ENCODE measurements at regions not wholly inside any gene's neighbourhood (a gene's known extent, or its start where the extent isn't known, plus 50 kb on each side); places are given as distances from the start of the nearest gene placed in this dataset.

DNA sequence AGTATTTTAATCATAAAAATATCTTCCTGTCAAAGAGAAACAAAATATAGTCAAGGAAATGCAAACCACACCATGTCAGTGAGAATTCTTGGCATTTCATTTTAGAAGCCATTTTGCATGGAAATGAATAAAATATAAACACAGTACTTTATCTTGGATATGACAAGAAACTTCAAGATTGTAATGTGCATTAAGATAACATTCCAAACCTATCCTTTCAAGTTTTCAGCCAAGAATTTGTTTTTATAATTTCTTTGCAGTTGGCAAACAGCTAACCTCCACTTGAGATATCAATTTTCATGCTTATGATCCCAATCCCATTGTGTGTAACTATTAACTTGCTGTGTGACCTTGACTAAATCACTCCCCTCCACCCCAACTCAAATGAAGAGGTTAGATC lies 59.3 kb upstream of the WT1 start:
- intact Hi-C loops (cut with DNase I): no loop called here
- DNase-seq (ENCODE audit: extremely low spot score): no peak
- no peak overlapping the region for H3K27ac ChIP-seq (replicated peaks in 1 of 4)
- H3K4me1 ChIP-seq: no peaks in the 10 kb centered on the region
- TF ChIP-seq EP300 (IDR thresholded peaks at IDR 0.05) (no peak), POLR2AphosphoS5 (IDR thresholded peaks at IDR 0.05) (no peak), POLR2A (IDR thresholded peaks at IDR 0.05; ENCODE audit: low read depth) (no peak)
- TF ChIP-seq, protein P1, sequence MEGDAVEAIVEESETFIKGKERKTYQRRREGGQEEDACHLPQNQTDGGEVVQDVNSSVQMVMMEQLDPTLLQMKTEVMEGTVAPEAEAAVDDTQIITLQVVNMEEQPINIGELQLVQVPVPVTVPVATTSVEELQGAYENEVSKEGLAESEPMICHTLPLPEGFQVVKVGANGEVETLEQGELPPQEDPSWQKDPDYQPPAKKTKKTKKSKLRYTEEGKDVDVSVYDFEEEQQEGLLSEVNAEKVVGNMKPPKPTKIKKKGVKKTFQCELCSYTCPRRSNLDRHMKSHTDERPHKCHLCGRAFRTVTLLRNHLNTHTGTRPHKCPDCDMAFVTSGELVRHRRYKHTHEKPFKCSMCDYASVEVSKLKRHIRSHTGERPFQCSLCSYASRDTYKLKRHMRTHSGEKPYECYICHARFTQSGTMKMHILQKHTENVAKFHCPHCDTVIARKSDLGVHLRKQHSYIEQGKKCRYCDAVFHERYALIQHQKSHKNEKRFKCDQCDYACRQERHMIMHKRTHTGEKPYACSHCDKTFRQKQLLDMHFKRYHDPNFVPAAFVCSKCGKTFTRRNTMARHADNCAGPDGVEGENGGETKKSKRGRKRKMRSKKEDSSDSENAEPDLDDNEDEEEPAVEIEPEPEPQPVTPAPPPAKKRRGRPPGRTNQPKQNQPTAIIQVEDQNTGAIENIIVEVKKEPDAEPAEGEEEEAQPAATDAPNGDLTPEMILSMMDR (IDR thresholded peaks at IDR 0.05): no peak
- no peaks in the 10 kb centered on the region for H3K36me3 ChIP-seq
- H3K4me3 ChIP-seq: no peak overlapping the region
- no peaks in the 10 kb centered on the region for H3K9me3 ChIP-seq
- no peaks in the 10 kb centered on the region for H3K27me3 ChIP-seq

- Histone ChIP-seq H3K27ac (replicated peaks in 1 of 4) (no peak overlapping the region), H3K36me3 (no peaks in the 10 kb centered on the region), H3K9me3 (no peaks in the 10 kb centered on the region), H3K4me3 (no peak overlapping the region), H3K27me3 (no peaks in the 10 kb centered on the region), H3K4me1 (no peaks in the 10 kb centered on the region)
- DNase-seq (ENCODE audit: extremely low spot score): no peak
- intact Hi-C loops (cut with DNase I): no loop called here
- WGBS: 91% methylated on average over 4 of the region's 4 CpGs
- TF ChIP-seq, protein P1 (IDR thresholded peaks at IDR 0.05): no peak
- TF ChIP-seq POLR2A (IDR thresholded peaks at IDR 0.05; ENCODE audit: low read depth): no peak
- TF ChIP-seq EP300 (IDR thresholded peaks at IDR 0.05): no peak
- no peak for TF ChIP-seq POLR2AphosphoS5 (IDR thresholded peaks at IDR 0.05)
Measured at GRCh38 chr11:32489464-32489863, 54.1 kb upstream of the WT1 start.

- intact Hi-C loops (cut with DNase I): no loop called here
Measured at GRCh38 chr11:32487270-32487669, 51.9 kb upstream of the WT1 start.

GRCh38 chr11:32485733-32486132 lies 50.4 kb upstream of the WT1 start:
- no peaks in the 10 kb centered on the region for H3K36me3 ChIP-seq
- no peaks in the 10 kb centered on the region for H3K27me3 ChIP-seq
- no peak for DNase-seq (ENCODE audit: extremely low spot score)
- no peak overlapping the region for H3K4me3 ChIP-seq
- H3K27ac ChIP-seq (replicated peaks in 1 of 4): no peak overlapping the region
- H3K4me1 ChIP-seq: no peaks in the 10 kb centered on the region
- WGBS: 50% methylated on average over 5 of the region's 5 CpGs
- intact Hi-C loops (cut with DNase I): no loop called here
- H3K9me3 ChIP-seq: no peaks in the 10 kb centered on the region
- no peak for TF ChIP-seq POLR2AphosphoS5 (IDR thresholded peaks at IDR 0.05)
- TF ChIP-seq, protein P1 (IDR thresholded peaks at IDR 0.05): no peak

More at GRCh38 chr11:32487270-32487669, 51.9 kb upstream of the WT1 start:
- 93% methylated on average over 3 of the region's 3 CpGs for WGBS
- Histone ChIP-seq H3K4me3 (no peak overlapping the region), H3K27ac (replicated peaks in 1 of 4) (no peak overlapping the region), H3K27me3 (no peaks in the 10 kb centered on the region), H3K4me1 (no peaks in the 10 kb centered on the region), H3K9me3 (no peaks in the 10 kb centered on the region), H3K36me3 (no peaks in the 10 kb centered on the region)
- TF ChIP-seq, protein P1 (IDR thresholded peaks at IDR 0.05): no peak
- no peak for TF ChIP-seq EP300 (IDR thresholded peaks at IDR 0.05)
- no peak for TF ChIP-seq POLR2AphosphoS5 (IDR thresholded peaks at IDR 0.05)
- no peak for TF ChIP-seq POLR2A (IDR thresholded peaks at IDR 0.05; ENCODE audit: low read depth)
- no peak for DNase-seq (ENCODE audit: extremely low spot score)

Measured in esophagus muscularis mucosa (tissue), 4 donors.